GM23338 (cell line): ENCODE measurements at regions not wholly inside any gene's neighbourhood (a gene's known extent, or its start where the extent isn't known, plus 50 kb on each side); places are given as distances from the start of the nearest gene placed in this dataset.

Experiments used
- EZH2 ChIP-seq: fragments of 200-600 bp; sonication (generic); IDR thresholded peaks from one replicate; pipeline ENCODE4 v1.8.0; 2017; ENCODE audit warnings: antibody characterized with exemption, mild to moderate bottlenecking, low read depth; ENCODE audit not compliant: unreplicated experiment
- POLR2AphosphoS5 ChIP-seq: IDR thresholded peaks from 2 replicates; pipeline ENCODE4 v1.6.1; 2016; ENCODE audit warnings: antibody characterized with exemption, low read depth
- STAT1 ChIP-seq: IDR thresholded peaks from one replicate; pipeline ENCODE4 v1.6.1; 2016; ENCODE audit warnings: antibody characterized with exemption; ENCODE audit not compliant: unreplicated experiment
- ZNF114 ChIP-seq: fragments of 250-450 bp; sonication (Bioruptor Pico); IDR thresholded peaks from 2 replicates; pipeline ENCODE4 v1.5.0; 2020; ENCODE audit warnings: mild to moderate bottlenecking, moderate library complexity
- TF ChIP-seq, protein P1 (sequence below): IDR thresholded peaks from 2 replicates; pipeline ENCODE4 v1.6.1; 2016; ENCODE audit warnings: antibody characterized with exemption
- TF ChIP-seq, protein P2 (sequence below): IDR thresholded peaks from one replicate; pipeline ENCODE4 v1.6.1; 2018; ENCODE audit warnings: antibody characterized with exemption; ENCODE audit not compliant: unreplicated experiment
- TF ChIP-seq, protein P3 (sequence below), 2 experiments: fragments of 200-600 bp in 1 of 2; sonication (generic) in 1 of 2; conservative IDR thresholded peaks; 2 replicates each; pipeline versions ENCODE4 v1.5.1 to v1.6.1; 2016 to 2017; ENCODE audit warnings: antibody characterized with exemption in 2 of 2, low read depth in 2 of 2, mild to moderate bottlenecking in 2 of 2, moderate library complexity in 1 of 2

DNA sequence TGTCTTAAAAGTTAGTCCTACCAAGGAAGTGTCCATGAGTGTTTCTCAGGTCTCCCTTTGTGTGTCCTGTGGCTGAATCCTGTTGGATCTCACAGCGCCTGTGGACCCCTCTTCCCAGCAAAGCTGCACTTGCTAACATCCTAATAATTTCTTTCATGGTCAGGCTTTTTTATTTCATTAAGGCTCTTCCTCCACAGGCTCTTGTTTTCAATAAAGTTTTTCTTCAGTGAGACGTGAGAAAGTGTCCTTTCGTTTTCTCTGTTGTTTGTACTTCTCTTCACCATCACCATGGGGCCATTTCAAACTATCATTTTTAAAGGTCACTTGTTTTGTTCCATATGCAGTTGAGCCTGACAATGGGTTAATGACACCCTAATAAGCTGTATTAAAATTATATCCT is 231.5 kb downstream of the LMO4 start:
- TF ChIP-seq, protein P1, sequence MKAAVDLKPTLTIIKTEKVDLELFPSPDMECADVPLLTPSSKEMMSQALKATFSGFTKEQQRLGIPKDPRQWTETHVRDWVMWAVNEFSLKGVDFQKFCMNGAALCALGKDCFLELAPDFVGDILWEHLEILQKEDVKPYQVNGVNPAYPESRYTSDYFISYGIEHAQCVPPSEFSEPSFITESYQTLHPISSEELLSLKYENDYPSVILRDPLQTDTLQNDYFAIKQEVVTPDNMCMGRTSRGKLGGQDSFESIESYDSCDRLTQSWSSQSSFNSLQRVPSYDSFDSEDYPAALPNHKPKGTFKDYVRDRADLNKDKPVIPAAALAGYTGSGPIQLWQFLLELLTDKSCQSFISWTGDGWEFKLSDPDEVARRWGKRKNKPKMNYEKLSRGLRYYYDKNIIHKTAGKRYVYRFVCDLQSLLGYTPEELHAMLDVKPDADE = no peak
- TF ChIP-seq POLR2AphosphoS5 (no peak), ZNF114 (CRISPR knock-in tag) (no peak), EZH2 (no peak), STAT1 (no peak)
- TF ChIP-seq, protein P2, sequence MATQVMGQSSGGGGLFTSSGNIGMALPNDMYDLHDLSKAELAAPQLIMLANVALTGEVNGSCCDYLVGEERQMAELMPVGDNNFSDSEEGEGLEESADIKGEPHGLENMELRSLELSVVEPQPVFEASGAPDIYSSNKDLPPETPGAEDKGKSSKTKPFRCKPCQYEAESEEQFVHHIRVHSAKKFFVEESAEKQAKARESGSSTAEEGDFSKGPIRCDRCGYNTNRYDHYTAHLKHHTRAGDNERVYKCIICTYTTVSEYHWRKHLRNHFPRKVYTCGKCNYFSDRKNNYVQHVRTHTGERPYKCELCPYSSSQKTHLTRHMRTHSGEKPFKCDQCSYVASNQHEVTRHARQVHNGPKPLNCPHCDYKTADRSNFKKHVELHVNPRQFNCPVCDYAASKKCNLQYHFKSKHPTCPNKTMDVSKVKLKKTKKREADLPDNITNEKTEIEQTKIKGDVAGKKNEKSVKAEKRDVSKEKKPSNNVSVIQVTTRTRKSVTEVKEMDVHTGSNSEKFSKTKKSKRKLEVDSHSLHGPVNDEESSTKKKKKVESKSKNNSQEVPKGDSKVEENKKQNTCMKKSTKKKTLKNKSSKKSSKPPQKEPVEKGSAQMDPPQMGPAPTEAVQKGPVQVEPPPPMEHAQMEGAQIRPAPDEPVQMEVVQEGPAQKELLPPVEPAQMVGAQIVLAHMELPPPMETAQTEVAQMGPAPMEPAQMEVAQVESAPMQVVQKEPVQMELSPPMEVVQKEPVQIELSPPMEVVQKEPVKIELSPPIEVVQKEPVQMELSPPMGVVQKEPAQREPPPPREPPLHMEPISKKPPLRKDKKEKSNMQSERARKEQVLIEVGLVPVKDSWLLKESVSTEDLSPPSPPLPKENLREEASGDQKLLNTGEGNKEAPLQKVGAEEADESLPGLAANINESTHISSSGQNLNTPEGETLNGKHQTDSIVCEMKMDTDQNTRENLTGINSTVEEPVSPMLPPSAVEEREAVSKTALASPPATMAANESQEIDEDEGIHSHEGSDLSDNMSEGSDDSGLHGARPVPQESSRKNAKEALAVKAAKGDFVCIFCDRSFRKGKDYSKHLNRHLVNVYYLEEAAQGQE = no peak
- TF ChIP-seq, protein P3, sequence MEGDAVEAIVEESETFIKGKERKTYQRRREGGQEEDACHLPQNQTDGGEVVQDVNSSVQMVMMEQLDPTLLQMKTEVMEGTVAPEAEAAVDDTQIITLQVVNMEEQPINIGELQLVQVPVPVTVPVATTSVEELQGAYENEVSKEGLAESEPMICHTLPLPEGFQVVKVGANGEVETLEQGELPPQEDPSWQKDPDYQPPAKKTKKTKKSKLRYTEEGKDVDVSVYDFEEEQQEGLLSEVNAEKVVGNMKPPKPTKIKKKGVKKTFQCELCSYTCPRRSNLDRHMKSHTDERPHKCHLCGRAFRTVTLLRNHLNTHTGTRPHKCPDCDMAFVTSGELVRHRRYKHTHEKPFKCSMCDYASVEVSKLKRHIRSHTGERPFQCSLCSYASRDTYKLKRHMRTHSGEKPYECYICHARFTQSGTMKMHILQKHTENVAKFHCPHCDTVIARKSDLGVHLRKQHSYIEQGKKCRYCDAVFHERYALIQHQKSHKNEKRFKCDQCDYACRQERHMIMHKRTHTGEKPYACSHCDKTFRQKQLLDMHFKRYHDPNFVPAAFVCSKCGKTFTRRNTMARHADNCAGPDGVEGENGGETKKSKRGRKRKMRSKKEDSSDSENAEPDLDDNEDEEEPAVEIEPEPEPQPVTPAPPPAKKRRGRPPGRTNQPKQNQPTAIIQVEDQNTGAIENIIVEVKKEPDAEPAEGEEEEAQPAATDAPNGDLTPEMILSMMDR (conservative IDR thresholded peaks at IDR 0.05; ENCODE audit: low read depth in 2 of 2) = no peak
